Endothelial cell of umbilical vein (primary cell): ENCODE measurements at regions not wholly inside any gene's neighbourhood (a gene's known extent, or its start where the extent isn't known, plus 50 kb on each side); places are given as distances from the start of the nearest gene placed in this dataset.

Experiments
- EZH2 ChIP-seq: IDR thresholded peaks from 2 replicates; pipeline ENCODE4 v1.6.1; 2012; ENCODE audit warnings: borderline replicate concordance, low read depth, mild to moderate bottlenecking, moderate library complexity, low read length, inconsistent platforms; ENCODE audit not compliant: severe bottlenecking
- MYC ChIP-seq: IDR thresholded peaks from one replicate; pipeline ENCODE4 v1.6.1; 2011; ENCODE audit warnings: mild to moderate bottlenecking, low read depth, low read length
- POLR2A ChIP-seq: IDR thresholded peaks from 2 replicates; pipeline ENCODE4 v1.6.1; 2012; ENCODE audit warnings: low read depth, mild to moderate bottlenecking, control low read depth, low read length
- POLR2AphosphoS5 ChIP-seq: IDR thresholded peaks from 2 replicates; pipeline ENCODE4 v1.6.1; 2012; ENCODE audit warnings: low read depth, mild to moderate bottlenecking, control low read depth, low read length, moderate library complexity; ENCODE audit not compliant: insufficient read depth
- TF ChIP-seq, protein P1 (sequence below), 2 donors: IDR thresholded peaks; 1 replicate in 1 of 2; 2 replicates in 1 of 2; pipeline ENCODE4 v1.5.1; 2011; ENCODE audit warnings: low read length in 2 of 2, mild to moderate bottlenecking in 2 of 2, moderate library complexity in 2 of 2, control low read depth in 1 of 2, inconsistent platforms in 1 of 2, low read depth in 1 of 2; ENCODE audit not compliant: insufficient read depth in 1 of 2; ENCODE audit errors: extremely low read depth in 1 of 2

DNA sequence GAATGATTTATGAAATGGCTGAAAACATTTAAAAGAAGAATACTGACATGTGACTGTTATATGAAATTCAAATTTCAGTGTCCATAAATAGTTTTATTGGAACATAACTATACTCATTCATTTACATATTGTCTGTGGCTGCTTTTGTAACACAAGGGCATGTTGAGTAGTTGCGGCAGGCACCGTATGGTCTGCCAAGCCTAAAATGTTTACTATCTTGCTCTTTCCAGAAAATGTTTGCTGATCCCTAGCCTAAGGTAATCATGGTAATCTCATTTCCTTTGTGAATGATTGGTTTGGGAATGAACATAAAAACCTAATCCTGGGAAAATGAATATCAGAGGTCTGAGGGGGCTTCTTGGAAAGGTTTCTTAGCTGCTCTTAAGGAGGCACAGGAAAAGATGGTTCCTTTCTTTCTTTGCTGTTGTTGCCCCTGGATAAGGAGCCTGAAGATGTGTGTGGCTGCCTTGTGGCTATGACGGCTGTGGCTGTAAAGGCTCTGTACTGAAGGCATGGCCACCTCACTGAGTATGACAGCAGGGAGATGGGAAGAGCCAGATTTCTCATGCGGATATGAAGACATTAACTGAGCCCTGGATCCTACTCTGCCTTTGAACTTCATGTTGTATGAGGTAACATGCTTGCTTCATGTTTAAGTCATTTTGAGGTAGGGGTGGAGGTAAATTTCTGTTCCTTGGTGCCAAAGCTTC, 419.4 kb upstream of the CLINT1 start:
- TF ChIP-seq, protein P1, sequence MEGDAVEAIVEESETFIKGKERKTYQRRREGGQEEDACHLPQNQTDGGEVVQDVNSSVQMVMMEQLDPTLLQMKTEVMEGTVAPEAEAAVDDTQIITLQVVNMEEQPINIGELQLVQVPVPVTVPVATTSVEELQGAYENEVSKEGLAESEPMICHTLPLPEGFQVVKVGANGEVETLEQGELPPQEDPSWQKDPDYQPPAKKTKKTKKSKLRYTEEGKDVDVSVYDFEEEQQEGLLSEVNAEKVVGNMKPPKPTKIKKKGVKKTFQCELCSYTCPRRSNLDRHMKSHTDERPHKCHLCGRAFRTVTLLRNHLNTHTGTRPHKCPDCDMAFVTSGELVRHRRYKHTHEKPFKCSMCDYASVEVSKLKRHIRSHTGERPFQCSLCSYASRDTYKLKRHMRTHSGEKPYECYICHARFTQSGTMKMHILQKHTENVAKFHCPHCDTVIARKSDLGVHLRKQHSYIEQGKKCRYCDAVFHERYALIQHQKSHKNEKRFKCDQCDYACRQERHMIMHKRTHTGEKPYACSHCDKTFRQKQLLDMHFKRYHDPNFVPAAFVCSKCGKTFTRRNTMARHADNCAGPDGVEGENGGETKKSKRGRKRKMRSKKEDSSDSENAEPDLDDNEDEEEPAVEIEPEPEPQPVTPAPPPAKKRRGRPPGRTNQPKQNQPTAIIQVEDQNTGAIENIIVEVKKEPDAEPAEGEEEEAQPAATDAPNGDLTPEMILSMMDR (IDR thresholded peaks at IDR 0.05; ENCODE audit: extremely low read depth in 1 of 2, insufficient read depth in 1 of 2, low read depth in 1 of 2, low read length in 2 of 2): no peak
- TF ChIP-seq POLR2A (no peak), POLR2AphosphoS5 (no peak), MYC (no peak), EZH2 (no peak)
